GM10248 (cell line): ENCODE measurements at regions not wholly inside any gene's neighbourhood (a gene's known extent, or its start where the extent isn't known, plus 50 kb on each side); places are given as distances from the start of the nearest gene placed in this dataset.

Source experiments
- CTCF ChIA-PET: fragments of 300-600 bp; sonication (Branson Sonifier 250); formaldehyde crosslinking; extraction: SDS; loops from one replicate; lab custom pipeline; 2021; ENCODE audit warnings: antibody characterized with exemption; lab: Yijun Ruan, JAX
- POLR2A ChIA-PET: fragments of 350-650 bp; sonication (Branson Sonifier 250); formaldehyde crosslinking; extraction: SDS; loops from one replicate; lab custom pipeline; 2020; ENCODE audit warnings: antibody characterized with exemption; lab: Yijun Ruan, JAX
- DNase-seq: peaks from one replicate; pipeline ENCODE4 v3.0.0; 2012; ENCODE audit errors: extremely low spot score
- TF ChIP-seq, protein P1 (sequence below): IDR thresholded peaks from 2 replicates; pipeline ENCODE4 v1.5.1; 2012; ENCODE audit warnings: mild to moderate bottlenecking, low read depth; ENCODE audit errors: extremely low read depth, missing control alignments, control extremely low read depth

- ChIA-PET CTCF (no interaction called here), POLR2A (no interaction called here)
- DNase-seq, result no peak
- TF ChIP-seq, protein P1, sequence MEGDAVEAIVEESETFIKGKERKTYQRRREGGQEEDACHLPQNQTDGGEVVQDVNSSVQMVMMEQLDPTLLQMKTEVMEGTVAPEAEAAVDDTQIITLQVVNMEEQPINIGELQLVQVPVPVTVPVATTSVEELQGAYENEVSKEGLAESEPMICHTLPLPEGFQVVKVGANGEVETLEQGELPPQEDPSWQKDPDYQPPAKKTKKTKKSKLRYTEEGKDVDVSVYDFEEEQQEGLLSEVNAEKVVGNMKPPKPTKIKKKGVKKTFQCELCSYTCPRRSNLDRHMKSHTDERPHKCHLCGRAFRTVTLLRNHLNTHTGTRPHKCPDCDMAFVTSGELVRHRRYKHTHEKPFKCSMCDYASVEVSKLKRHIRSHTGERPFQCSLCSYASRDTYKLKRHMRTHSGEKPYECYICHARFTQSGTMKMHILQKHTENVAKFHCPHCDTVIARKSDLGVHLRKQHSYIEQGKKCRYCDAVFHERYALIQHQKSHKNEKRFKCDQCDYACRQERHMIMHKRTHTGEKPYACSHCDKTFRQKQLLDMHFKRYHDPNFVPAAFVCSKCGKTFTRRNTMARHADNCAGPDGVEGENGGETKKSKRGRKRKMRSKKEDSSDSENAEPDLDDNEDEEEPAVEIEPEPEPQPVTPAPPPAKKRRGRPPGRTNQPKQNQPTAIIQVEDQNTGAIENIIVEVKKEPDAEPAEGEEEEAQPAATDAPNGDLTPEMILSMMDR, result no peak
Observed at GRCh38 chr6:146896960-146897701, 298.4 kb downstream of the ADGB start.

DNA sequence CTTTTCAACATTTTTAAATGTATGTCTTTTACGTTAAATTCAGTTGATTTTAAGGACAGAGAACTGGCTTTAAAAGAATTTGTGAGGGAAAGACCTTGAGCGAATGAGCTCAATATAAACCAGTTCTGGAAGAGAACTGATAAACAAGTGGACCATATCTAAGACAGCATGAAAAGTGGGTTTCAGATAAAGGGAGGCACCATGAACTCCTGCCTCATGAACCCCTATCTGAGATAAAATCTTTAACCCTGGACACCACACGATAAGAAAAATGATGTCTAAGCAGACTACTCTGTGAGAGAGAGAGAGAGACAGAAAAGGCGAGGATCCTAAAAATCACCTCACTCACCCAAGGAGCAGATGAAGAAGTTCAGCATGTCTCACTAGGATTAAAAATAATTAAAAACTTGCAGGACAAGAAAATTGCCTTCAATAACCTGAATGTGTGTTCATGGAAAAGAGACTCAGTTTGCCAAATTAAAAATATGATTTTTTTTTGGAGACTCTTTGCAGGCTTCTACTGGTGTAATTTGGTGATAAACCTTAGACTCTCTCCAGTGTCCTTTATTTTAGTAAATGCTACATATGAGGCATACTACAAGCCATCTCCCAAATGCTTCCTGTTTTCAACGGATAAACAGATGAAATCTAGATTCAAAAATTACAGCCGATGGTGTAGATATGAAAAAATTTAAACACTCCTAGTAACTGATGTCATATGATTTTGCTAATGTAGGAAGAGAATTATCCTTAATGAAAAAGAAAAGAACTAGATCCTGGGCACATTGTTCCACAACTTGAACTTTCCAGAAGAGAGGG is 299.5 kb downstream of the ADGB start:
- TF ChIP-seq, protein P1, result no peak
- DNase-seq, result no peak
- POLR2A ChIA-PET, result no interaction called here
- CTCF ChIA-PET, result interaction anchor here (1.1 kb wide), 1 partner anchor 10 kb away, joined by 3 read pairs; no protein-coding TSS in a partner anchor

GRCh38 chr6:146898888-146899227 is 300.1 kb downstream of the ADGB start:
- POLR2A ChIA-PET, result no interaction called here
- TF ChIP-seq, protein P1, result no peak
- DNase-seq, result no peak
- CTCF ChIA-PET, result interaction anchor here (1.1 kb wide), 1 partner anchor 10 kb away, joined by 3 read pairs; no protein-coding TSS in a partner anchor

DNA sequence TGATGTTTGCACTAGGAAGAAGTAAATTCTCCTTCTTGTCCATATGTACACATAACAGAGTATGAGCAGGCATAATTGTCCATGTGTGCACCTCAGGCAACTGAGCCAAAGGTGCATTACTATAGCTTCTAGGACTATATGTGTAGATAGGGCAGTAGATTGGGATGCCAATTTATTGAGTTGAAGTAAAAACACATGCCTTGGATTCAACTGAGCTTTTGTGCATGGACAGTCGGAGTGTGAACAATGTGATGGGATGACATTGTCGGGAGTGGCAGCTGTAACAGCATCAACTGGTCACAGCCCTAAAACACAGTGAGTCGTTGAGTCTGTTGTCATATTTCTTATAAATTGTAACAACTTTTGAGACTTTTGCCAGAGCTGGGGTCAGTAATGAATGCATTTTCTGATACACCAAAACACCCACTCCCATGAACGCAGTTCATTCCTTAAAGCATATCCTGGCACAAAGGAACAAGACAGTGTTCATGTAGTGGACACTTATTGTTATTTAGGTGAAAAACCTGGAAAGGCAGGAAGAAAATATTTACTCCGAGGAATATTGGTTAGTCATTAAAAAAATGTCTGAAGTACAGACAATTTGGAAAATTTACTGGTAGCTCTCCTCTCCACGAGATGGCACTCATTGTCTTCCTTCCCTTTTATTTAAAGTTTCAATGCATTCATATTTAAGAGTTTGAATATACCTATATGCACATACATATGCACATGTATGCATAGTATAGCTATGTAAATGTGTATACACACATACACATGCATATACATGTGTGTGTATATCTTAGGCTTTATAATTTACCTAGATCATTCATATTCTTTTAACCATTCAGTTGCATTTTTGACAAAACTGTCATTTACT is 302.0 kb upstream of the STXBP5 start:
- no peak for DNase-seq
- TF ChIP-seq, protein P1, result no peak
- ChIA-PET POLR2A (no interaction called here), CTCF (interaction anchor here (0.9 to 1.5 kb wide), 3 partner anchors 22 to 54 kb away, joined by 3 read pairs; no protein-coding TSS in a partner anchor)

DNA sequence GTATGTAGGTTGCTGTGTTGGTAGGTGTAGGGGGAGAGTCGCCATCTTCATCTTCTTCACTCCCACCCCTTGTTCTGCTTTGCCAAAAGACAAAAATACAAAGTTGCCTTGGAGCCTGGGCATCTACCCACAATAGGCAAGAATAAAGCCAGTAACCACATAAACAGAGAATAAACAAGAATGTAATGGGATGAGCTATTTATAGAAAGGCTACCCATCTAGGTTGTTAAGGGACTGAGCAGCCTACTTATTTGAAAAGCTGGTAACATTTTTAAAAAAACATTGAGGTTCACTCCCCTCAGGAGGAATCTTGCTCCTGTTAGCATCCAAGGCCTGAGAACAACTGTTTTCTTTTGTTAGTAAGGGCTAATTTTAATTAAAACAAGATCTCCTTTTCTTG is 301.4 kb upstream of the STXBP5 start:
- TF ChIP-seq, protein P1, result no peak
- DNase-seq, result no peak
- CTCF ChIA-PET, result interaction anchor here (1.4 kb wide), 1 partner anchor 23 kb away, joined by 3 read pairs; no protein-coding TSS in a partner anchor
- POLR2A ChIA-PET, result no interaction called here

DNA sequence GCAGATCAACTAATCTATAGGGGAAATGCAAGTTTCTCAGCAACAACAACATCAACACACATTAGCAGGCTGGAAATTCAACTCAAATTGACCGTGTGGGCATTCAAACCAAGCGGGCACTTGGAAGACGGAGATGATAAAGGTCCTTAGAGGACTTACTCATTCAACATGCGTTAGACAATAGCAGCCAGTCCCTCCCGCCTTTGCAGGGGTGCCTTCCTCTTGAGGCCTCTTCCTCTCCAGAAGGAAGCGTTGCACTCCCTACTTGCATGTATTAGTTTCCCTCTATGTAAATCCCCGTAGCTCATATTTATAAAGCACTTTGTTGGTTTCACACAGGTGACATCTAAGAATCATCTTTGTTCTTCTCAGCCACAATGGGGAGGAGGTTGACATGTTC is 300.8 kb upstream of the STXBP5 start:
- CTCF ChIA-PET, result interaction anchor here (1.4 to 1.6 kb wide), 2 partner anchors 11 to 23 kb away, joined by 3 to 7 read pairs; no protein-coding TSS in a partner anchor
- no peak for DNase-seq
- TF ChIP-seq, protein P1, result no peak
- POLR2A ChIA-PET, result no interaction called here
